GM18858 (cell line): ENCODE measurements at regions not wholly inside any gene's neighbourhood (a gene's known extent, or its start where the extent isn't known, plus 50 kb on each side); places are given as distances from the start of the nearest gene placed in this dataset.

ENCODE experiments used
- ATAC-seq: cut with Tn5 transposase; IDR thresholded peaks from one replicate; pipeline ENCODE4 v1.9.1; 2021; ENCODE audit not compliant: unreplicated experiment

GRCh38 chr16:73846007-73846330, 450.6 kb upstream of the PSMD7 start:
- ATAC-seq = no peak

DNA sequence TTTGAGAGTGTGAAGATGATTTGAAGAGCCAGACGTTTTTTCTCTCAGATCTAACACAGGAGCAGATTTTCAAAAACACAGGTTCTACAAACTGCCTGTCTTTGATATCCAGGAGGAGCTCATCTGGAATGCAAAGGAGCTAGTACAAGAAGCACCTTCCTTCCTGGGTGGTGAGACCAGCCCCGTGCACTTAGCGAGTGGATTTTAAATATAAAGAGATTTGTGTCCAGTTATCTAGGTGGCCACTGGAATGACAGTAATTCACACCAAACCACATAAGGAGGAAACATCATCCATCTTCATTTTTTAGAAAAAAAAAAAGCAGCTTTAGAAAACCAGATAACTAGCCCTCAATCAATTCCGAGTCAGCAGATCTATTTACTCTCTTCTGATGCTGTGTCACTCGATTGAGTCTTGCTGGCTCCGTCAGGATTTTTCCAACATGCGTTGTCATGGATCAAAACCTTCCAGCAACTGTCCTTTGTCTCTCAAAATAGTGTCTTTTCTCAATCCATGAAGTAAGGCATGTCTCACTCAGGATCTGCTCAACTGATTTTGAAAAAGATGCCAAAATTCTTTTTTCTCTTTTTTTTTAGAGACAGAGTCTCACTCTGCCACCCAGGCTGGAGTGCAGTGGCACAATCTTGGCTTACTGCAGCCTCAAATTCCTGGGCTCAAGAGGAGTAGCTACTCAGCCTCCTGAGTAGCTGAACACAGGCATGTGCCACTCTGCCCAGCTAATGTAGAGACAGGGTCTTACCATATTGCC, 451.2 kb upstream of the PSMD7 start:
- no peak for ATAC-seq

DNA sequence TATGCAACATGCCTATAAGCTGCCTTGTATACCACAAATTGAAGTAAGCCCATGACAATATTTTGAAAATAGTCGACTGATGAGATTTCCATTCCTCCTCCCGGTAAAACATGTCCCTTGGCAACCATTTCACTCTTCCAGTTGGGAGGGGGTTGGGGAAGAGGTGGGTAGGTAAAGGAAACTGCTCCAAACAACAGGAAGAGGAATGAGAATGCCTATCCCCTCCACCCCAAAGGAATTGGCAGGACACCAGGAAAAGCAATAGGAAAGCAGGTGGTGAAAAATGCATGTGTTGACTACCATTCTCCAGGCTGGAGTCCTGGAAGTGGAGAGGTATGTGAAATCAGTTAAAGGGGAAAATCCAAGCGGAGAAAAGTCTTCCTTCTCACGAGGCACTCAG, 455.9 kb upstream of the PSMD7 start:
- no peak for ATAC-seq

DNA sequence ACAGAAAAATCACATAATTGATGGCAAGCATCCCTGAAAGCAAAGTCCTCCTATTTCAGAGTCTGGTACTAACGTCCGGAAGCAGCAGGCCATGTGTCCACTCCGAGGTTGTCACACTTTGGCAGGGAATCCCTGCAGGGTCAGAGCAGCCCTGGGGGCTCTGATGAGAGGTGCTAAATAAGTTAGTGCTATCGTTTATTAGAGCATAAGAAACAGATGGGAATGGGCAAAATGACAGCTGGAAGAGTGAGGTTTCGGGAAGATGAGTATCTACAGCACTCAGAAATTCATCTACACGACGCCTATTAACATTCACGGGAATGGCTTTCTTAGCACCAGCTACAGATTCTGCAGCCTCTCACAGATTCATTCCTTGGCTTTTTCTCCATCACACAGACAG, 465.4 kb upstream of the PSMD7 start:
- no peak for ATAC-seq

DNA sequence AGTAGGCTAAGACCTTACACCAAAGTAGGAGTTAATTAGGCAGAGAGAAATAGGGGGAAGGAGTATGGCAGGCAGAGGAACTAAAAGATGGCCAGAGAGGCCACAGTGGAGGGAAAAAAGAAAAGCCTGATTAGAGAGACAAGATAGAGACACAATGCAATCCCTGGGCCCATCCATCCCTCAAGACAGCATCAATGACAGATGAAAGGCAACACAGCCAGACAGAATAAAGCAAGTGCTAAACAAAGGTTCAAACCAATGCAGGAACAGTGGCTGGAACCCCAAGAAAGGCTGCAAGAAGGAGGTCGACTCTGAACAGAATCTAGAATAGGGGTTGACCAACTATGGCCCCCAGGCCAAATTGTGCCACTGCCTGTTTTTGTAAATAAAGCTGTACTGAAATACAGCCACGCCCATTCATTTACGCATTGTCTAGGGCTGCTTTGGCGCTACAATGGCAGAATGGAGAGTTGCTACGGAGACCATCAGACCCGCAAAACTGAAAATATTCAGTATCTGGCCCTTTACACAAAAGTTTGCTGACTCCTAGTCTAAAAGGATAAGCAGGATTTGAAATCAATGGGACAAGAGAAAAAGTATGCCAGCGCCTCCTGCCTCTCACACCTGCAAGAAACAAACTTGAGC, 473.3 kb upstream of the PSMD7 start:
- ATAC-seq = no peak

DNA sequence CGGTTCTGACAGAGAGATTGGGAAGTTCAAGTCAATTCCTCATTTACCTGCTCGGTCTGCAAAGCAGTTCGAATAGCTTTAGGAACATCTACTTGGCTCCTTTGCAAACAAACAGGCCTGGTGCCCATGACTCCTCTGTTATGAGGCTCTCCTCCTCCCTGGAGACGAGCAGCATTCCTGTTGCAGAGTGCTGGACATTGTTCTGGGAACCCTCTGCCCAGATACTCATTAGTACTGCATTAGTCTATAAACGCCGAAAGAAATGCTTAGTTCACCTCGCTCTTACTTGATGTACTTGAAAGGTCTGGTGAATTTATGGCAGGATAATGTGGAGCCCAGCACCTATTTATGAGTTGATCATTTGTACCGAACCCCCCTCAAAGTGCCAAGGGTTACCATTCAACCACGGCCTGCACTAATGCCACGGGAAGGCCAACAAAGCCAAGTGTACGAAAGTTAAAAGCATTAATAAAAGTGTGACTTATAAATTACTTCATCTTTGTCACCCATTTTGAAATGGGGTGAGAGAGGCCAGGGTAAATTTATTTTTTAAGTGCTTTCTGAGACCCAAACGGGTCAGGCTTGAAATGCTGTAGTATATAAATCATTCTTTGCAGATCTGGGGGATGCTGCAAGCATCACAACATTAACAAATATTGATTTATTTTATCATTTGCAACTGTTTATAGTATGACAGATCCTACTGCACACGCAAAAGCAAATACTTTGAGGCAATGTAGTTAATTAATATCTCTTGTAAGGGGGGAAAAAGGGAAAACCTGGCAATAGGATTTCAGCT, 478.9 kb upstream of the PSMD7 start:
- no peak for ATAC-seq

DNA sequence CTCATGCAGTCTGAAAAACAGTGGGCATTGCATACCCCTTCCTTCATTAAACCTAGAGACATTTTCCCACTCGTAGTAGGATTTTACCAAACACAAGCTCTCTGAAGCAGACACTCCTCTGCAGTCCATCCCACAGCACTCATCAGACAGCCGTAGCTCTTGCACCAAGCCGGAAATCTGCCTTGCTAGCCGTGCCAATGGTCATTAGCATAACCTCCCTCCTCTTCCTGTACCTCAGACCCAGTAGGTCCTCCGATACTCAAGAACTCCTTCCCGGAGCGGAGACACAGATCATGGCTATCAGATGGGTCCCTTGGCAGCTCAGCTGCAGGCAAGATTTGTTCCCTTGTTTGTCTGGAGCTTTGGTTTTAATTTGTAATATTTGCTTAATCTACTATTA, 483.1 kb upstream of the PSMD7 start:
- ATAC-seq = no peak

- ATAC-seq = no peak
Measured at GRCh38 chr16:73804456-73804855, 492.2 kb upstream of the PSMD7 start.

GRCh38 chr16:73798471-73798870, 498.1 kb upstream of the PSMD7 start:
- ATAC-seq = no peak

GRCh38 chr16:73797115-73797514, 499.5 kb upstream of the PSMD7 start:
- ATAC-seq = no peak

GRCh38 chr16:73796241-73796640, 500.4 kb upstream of the PSMD7 start:
- no peak for ATAC-seq

DNA sequence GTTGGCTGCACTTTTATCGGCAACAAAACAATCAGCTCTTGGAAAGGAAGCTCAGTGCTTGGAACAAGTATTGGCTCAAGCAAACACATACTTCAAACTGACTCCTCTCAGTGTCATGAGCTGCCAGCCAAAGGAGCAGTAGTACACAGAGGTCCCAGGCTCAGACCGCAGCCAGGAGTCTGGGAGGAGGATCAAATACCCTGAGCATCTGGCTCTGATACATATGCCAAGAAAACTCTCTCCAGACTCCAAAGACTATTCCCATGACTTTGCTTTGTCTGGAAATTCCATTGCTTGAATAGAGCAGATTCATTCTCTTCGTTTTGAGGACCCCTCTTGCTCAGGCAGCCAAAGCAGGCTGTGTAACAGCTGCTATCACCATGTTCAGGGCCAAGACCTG, 501.6 kb upstream of the PSMD7 start:
- ATAC-seq = no peak

DNA sequence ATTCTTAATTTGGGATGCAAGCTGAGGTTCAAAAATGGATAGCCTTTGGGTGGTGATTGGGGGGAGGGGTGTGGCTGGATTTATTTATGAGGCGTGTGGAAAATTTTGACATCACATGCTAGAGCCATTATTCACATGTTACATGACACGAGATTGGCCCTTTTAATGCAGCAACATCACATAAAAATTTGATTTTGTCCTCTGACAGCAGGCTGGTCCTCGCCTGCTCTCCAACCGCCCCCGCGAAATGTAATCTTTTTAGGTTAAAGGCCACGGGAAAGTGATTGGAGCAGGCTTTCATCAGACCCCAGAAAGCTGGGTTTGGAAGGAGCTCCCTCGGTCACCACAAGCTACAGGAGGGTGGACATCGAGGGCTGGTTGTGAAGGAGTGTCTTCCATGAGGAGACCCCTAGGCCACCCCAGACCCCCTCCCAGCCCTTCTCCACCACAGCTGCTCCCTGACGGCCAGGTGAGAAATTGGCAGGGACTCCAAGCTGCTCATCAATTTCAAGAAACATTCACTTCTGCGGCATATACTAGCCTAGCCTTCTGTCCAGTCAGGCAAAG, 502.7 kb upstream of the PSMD7 start:
- no peak for ATAC-seq

GRCh38 chr16:73793260-73793659, 503.4 kb upstream of the PSMD7 start:
- no peak for ATAC-seq

DNA sequence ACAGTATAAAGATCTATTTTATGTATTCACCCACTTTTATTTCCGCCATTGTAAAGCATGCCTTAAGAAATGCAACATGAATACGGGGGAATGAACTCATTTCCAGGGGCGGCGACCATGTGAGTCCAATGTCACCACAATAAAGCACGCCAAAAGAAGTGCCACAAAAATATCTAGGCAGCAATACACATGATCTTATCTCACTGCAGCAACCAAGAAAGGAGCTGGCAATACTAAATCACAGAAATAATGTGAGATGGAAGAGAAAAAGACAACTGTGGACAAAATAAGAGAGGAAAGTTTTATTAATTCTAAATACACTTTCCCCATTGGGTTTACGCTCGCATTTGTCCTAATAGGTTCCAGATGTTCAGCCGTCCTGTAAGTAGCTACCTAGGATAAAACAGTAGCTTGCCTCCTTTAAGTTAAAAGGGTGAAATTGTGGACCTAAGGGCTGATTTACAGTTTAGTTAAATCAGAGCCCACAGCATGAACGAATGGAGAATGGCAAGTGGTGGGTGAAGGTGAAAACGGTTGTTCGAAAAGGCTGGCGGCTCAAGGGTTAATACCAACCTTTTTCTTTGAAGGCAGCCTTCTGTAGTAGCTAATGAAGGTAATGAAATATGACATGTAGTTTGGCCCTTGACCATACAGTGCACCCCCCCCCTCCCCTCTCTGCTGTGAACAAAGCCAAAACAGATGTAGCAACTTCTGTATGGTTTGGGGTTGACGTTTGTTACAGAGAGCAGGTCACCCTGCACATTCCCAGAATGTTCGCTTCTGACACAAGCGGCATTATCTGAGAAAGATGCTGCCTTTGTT, 504.2 kb upstream of the PSMD7 start:
- ATAC-seq = no peak

DNA sequence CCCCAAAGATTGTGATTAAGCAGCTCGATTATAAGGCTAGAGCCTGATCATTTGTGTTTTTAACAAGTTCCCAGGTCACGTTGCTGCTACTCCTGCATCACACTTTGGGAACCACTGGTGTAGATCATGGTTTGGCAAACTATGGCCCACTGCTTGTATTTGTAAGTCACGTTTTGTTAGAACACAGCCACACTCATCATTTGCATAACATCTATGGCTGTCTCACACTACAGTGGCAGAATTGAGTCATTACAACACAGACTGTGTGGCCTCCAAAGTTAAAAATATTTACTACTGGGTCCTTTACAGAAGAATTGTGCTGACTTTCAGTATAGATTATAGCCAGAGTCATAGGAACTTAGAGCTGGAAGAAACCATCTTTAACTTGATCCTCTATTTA, 515.3 kb upstream of the PSMD7 start:
- ATAC-seq = no peak

DNA sequence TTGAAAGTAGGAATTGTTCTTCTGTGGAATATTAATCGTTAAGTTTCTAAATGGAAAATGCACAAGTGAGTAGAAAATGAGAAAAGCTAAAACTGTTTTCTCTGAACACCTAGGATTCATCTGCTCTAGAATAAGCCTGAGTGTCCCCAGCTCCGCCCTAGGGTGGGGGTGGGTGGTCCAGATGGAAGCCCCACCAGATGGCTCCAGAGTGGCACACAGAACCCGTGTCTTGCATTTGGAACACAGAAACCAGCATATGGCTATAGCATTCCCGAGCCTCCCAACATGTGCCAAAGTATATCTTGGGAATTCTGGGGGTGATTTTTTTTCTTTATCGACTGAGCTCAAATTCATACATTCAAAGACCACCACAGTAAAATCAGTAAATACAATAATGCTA, 517.7 kb upstream of the PSMD7 start:
- ATAC-seq = no peak

DNA sequence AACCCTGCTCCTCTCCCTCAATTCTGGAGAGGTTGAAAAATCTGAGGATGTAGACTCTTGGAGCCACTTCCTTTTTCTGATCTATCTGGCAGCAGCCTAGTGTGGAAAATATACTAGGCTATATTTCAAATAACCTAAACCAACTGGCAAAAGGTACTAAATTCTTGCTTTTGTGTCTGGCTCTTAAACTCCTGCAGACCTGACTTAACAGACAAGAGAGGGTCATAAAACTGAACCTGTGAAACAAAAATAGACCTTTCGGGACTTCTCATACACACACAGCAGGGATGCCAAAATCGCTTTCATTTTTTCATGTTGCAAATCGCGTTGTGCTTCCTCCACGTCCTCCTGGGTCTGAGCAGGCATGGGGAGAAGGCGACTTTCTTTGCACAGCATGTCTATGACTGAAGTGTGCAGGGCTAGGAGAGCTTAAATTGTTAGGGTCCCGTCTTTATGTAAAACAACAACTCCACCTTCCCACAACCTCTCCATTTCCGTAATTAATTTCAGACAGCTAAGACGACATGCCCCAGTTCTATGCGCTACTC, 520.7 kb upstream of the PSMD7 start:
- ATAC-seq = no peak

- ATAC-seq = no peak
Measured at GRCh38 chr16:73771196-73772064, 525.2 kb upstream of the PSMD7 start.

DNA sequence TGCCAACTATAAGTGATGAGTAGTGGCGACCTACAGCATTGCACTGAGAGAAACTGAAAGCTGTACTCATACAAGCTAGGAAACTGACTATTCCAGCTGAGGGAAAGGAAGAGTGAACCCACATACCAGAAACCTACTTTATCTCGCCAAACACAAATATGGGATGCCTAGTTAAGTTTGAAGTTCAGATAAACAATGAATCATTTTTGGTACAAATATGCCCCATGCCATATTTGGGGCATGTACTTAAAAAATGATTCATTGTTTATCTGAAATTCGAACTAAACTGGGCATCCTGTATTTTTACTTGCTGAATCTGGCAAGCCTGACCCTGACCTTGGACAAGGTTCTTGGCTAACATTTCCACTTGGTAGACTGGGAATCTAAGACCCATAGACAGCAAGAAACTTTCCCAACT, 527.8 kb upstream of the PSMD7 start:
- ATAC-seq = no peak
